GOT3 (cell line): ENCODE measurements at regions not wholly inside any gene's neighbourhood (a gene's known extent, or its start where the extent isn't known, plus 50 kb on each side); places are given as distances from the start of the nearest gene placed in this dataset.
"Not testable (repeated sequence)": the region's sequence is repeated elsewhere in the genome, so short reads cannot be mapped to it uniquely, and the experiment has no call there.

Source experiments
- DNase-seq: peaks from one replicate; lab custom pipeline; 2025; ENCODE audit warnings: mixed read lengths; lab: John Stamatoyannopoulos, UW

GRCh38 chr3:124138148-124138547 lies 146.2 kb upstream of the ROPN1 start:
- no peak for DNase-seq

GRCh38 chr3:124140746-124141145 lies 148.8 kb upstream of the ROPN1 start:
- no peak for DNase-seq

- DNase-seq: no peak
Measured at GRCh38 chr3:124142389-124142970, 150.6 kb upstream of the ROPN1 start.

GRCh38 chr3:124143047-124143446 lies 151.1 kb upstream of the ROPN1 start:
- DNase-seq: no peak

- DNase-seq: no peak
Measured at GRCh38 chr3:124144035-124144814, 152.3 kb upstream of the ROPN1 start.

- no peak for DNase-seq
Measured at GRCh38 chr3:124147429-124147828, 155.5 kb upstream of the ROPN1 start.

GRCh38 chr3:124147946-124148345 lies 156.0 kb upstream of the ROPN1 start:
- DNase-seq: no peak

GRCh38 chr3:124149081-124149480 lies 157.2 kb upstream of the ROPN1 start:
- DNase-seq: no peak

- DNase-seq: no peak
Measured at GRCh38 chr3:124149771-124150170, 157.8 kb upstream of the ROPN1 start.

GRCh38 chr3:124152891-124153290 lies 161.0 kb upstream of the ROPN1 start:
- not testable (repeated sequence) for DNase-seq

- DNase-seq: no peak
Measured at GRCh38 chr3:124156866-124157712, 165.2 kb upstream of the ROPN1 start.

- no peak for DNase-seq
Measured at GRCh38 chr3:124157748-124158147, 165.8 kb upstream of the ROPN1 start.

- no peak for DNase-seq
Measured at GRCh38 chr3:124158168-124158881, 166.4 kb upstream of the ROPN1 start.

- DNase-seq: no peak
Measured at GRCh38 chr3:124161448-124161847, 169.5 kb upstream of the ROPN1 start.

- no peak for DNase-seq
Measured at GRCh38 chr3:124163689-124164088, 171.8 kb upstream of the ROPN1 start.

- DNase-seq: no peak
Measured at GRCh38 chr3:124168271-124168670, 176.3 kb upstream of the ROPN1 start.

- DNase-seq: no peak
Measured at GRCh38 chr3:124172283-124172682, 180.4 kb upstream of the ROPN1 start.

GRCh38 chr3:124172816-124173215 lies 180.9 kb upstream of the ROPN1 start:
- DNase-seq: no peak

- DNase-seq: no peak
Measured at GRCh38 chr3:124174476-124174875, 182.6 kb upstream of the ROPN1 start.

- no peak for DNase-seq
Measured at GRCh38 chr3:124174910-124175874, 183.3 kb upstream of the ROPN1 start.

GRCh38 chr3:124177071-124177470 lies 185.1 kb upstream of the ROPN1 start:
- DNase-seq: no peak
